HG02885 (cell line): ENCODE measurements at regions not wholly inside any gene's neighbourhood (a gene's known extent, or its start where the extent isn't known, plus 50 kb on each side); places are given as distances from the start of the nearest gene placed in this dataset.

Experiments
- ATAC-seq: cut with Tn5 transposase; IDR thresholded peaks from one replicate; pipeline ENCODE4 v1.9.1; 2021; ENCODE audit warnings: mild to moderate bottlenecking; ENCODE audit not compliant: unreplicated experiment, poor library complexity

- ATAC-seq = no peak
Measured at GRCh38 chr10:23999445-23999844, 209.5 kb upstream of the KIAA1217 start.

DNA sequence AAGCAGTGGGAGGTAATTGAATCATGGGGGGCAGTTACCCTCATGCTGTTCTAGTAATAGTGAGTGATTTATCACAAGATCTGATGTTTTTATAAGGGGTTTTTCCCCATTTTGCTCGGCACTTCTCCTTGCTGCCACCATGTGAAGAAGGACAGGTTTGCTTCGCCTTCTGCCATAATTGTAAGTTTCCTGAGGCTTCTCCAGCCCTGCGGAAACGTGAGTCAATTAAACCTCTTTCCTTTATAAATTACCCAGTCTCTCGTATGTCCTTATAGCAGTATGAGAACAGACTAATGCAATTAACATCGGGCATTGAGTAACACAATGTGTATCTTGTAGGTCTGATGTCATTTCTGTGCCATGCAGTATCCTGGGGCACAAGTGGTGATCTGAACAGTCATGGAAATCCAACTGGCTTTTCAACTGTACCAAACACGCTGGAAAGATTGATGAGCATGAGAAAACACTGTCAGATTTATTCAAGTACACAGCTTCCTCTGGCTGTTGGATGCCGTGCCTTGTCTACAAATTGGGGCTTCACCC, 208.6 kb upstream of the KIAA1217 start:
- ATAC-seq = no peak

DNA sequence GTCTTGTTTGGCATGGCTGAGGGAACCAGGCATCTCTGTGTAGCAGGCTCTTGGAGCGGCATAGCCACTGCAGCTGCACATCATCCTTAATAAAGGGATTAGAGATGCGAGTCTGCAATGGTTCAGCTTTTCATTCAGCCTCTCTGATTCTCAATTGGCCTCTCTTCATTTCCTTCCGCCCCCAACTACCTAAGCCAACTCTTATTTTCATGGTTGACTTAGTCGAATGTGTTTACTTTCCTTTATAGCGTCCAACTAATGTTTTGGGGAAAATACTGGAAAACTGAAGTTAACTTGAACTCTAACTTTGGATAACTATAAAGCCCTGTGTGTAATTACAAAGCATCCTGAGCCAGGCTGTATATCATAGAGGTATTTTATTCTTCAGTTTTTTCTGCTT, 202.2 kb upstream of the KIAA1217 start:
- no peak for ATAC-seq

- ATAC-seq = no peak
Measured at GRCh38 chr10:24007359-24007758, 201.6 kb upstream of the KIAA1217 start.

GRCh38 chr10:24008164-24009091, 200.5 kb upstream of the KIAA1217 start:
- ATAC-seq = no peak

- ATAC-seq = no peak
Measured at GRCh38 chr10:24009115-24009514, 199.8 kb upstream of the KIAA1217 start.

GRCh38 chr10:24009736-24010135, 199.2 kb upstream of the KIAA1217 start:
- ATAC-seq = no peak

DNA sequence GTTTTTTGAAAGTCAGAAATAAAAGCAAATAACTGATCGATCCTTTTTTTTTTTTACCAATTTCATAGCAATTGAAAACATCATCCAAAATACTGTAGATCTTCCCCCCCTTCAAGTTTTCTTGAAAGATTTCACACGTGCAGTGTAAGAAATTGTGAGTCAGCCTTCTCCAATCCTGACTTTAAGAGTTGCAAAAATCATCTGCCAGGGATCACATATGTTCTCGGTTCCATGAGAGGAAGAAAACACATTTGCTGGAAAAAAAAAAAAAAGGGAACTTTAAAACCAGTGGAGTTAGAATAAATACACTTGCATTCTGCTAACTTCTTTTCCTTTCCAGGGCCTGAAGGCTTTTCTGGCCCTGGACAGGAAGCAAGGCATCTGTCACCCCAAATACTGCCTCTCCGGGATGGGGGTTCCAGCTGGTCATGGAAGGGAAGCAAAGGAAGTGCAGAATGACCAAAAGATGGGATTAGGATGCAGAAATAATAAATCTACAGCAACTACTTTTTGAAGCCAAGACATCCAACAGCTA, 198.4 kb upstream of the KIAA1217 start:
- no peak for ATAC-seq

GRCh38 chr10:24012249-24012803, 196.6 kb upstream of the KIAA1217 start:
- ATAC-seq = no peak

DNA sequence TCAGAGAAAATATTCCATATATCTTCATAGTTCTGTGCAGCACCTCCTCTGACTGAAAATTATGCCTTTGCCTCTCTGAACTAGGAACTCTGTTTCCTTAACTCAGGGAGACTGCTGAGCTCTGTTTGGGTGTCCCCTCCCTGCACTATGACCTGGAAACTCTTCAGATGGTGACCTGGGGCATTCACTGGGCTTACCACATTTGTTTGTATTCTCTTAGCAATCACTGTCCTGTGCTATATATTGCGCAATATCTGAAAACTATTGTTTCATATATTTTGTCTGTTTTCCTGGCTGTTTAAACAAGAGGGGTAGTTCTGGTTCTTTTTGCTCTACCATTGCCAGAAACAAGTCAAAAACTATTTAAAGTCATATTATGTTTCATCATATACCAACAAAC, 181.8 kb upstream of the KIAA1217 start:
- ATAC-seq = no peak

DNA sequence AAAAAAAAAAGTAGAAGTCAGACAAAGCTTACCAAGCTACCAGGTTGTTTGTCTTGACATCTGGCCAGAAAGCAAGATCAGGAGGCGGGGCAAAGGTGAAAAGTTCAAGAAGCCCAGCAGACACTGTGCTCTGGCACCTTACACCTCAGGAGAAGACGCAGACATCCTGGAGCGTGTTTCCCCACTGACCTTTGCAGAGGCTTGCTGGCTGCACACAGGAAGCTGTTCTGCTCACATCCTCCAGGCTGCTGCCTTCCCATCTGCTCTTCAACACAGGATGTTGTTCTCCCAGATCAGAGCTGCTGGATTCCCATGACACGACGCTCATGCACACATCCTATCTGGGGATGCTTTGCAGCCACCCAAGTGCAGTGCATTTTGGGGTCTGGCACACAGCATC, 174.4 kb upstream of the KIAA1217 start:
- no peak for ATAC-seq

GRCh38 chr10:24035761-24036160, 173.2 kb upstream of the KIAA1217 start:
- no peak for ATAC-seq

- ATAC-seq = no peak
Measured at GRCh38 chr10:24039315-24039714, 169.6 kb upstream of the KIAA1217 start.

DNA sequence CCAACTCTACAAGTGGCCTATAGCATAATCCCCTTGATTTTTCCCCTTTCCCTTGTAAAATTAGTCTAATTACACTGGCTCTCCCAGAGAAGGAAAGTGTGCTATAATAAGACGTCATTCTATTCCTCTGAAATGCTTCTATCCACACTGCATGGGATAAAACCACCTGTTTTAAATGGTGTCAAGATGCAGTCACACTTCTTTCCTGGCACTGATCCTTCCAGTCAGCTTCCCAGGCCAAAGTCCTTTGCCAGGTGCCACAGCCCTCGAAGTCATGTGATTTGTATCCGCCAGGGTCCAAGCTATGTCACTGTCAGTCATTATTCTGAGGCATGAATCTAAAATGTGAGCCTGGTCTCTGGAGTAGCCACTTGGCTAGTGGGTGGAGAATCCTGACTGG, 169.0 kb upstream of the KIAA1217 start:
- ATAC-seq = no peak

- no peak for ATAC-seq
Measured at GRCh38 chr10:24041034-24041433, 167.9 kb upstream of the KIAA1217 start.

DNA sequence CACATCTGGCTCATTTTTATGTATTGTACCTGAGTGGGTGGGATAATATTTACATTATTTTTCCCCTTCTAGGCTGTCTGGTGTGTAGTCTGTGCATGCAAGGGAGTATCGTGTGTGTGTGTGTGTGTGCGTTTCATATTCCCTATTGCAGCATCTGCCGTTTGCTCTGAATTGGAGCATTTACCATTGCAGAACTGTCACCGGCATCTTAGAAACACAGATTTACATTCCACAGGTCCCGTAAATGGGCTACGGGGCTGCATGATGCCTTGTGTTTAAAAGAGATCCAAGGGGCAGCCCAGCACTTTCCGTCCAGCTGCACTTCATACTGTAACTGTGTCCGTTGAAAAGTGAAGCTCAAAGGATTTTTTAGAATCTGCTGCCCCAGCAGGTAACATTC, 167.1 kb upstream of the KIAA1217 start:
- ATAC-seq = no peak

- no peak for ATAC-seq
Measured at GRCh38 chr10:24042884-24043283, 166.1 kb upstream of the KIAA1217 start.

DNA sequence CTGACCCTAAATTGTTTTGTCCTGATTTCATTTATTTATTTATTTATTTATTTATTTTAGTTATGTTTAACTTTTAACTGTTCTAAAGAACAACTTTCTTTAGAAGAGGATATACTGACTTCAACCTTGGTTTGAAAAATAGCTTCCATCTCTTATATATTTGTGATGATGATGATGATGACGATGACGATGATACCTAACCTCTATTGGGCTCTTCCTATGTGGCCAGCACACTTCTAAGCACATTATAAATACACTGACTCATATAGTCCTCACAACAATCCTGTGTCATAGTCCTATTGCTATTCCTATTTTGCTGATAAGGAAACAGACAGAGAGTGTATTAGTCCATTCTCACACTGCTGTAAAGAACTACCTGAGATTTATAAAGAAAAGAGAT, 162.9 kb upstream of the KIAA1217 start:
- ATAC-seq = no peak

- no peak for ATAC-seq
Measured at GRCh38 chr10:24047176-24047575, 161.8 kb upstream of the KIAA1217 start.

GRCh38 chr10:24054421-24054820, 154.5 kb upstream of the KIAA1217 start:
- ATAC-seq = no peak

GRCh38 chr10:24080207-24080606, 128.7 kb upstream of the KIAA1217 start:
- no peak for ATAC-seq
